CD4-positive, alpha-beta T cell (primary cell): ENCODE measurements at regions not wholly inside any gene's neighbourhood (a gene's known extent, or its start where the extent isn't known, plus 50 kb on each side); places are given as distances from the start of the nearest gene placed in this dataset.
A peak's percentile ranks its signal among the peaks of the same experiment; 100 is the strongest.

ENCODE experiments used
- ATAC-seq: fragments of 200-7000 bp; cut with Tn5 transposase; one replicate; pipeline ENCODE4 v1.10.0; 2022; ENCODE audit warnings: mild to moderate bottlenecking; ENCODE audit not compliant: poor library complexity
- CTCF ChIA-PET: fragments of 350-600 bp; sonication (Branson Sonifier 250); formaldehyde crosslinking; loops from one replicate; lab custom pipeline; 2021; ENCODE audit warnings: antibody characterized with exemption, inconsistent platforms; lab: Charles Lee
- POLR2A ChIA-PET: fragments of 350-600 bp; sonication (Branson Sonifier 250); formaldehyde crosslinking; loops from one replicate; lab custom pipeline; 2021; ENCODE audit warnings: antibody characterized with exemption, inconsistent platforms; lab: Charles Lee
- DNase-seq, 14 experiments: peaks; one replicate each; pipeline ENCODE4 v3.0.0-alpha.2; 2013 to 2020; ENCODE audit warnings: mixed read lengths in 2 of 14
- H3K27ac ChIP-seq, 2 donors: one replicate each; pipeline versions ENCODE4 v1.5.1 to v1.7.0; 2013; ENCODE audit warnings: low read length in 2 of 2, low read depth in 1 of 2, mild to moderate bottlenecking in 1 of 2
- H3K27me3 ChIP-seq, 2 experiments: 1 replicate in 1 of 2; 2 replicates in 1 of 2; pipeline versions ENCODE4 v1.6.1 to v1.7.0; 2013; ENCODE audit warnings: low read length in 2 of 2, control low read depth in 1 of 2, mild to moderate bottlenecking in 1 of 2, moderate library complexity in 1 of 2; ENCODE audit not compliant: insufficient read depth in 2 of 2, control insufficient read depth in 1 of 2
- H3K36me3 ChIP-seq: one replicate; pipeline ENCODE4 v1.6.1; 2013; ENCODE audit warnings: low read length, control low read depth; ENCODE audit not compliant: insufficient read depth
- H3K4me1 ChIP-seq: one replicate; pipeline ENCODE4 v1.6.1; 2013; ENCODE audit warnings: low read length, control low read depth; ENCODE audit not compliant: insufficient read depth
- H3K4me3 ChIP-seq: one replicate; pipeline ENCODE4 v1.5.1; 2013; ENCODE audit warnings: mild to moderate bottlenecking, low read length, moderate library complexity
- H3K9me3 ChIP-seq, 2 experiments: 1 replicate in 1 of 2; 2 replicates in 1 of 2; pipeline versions ENCODE4 v1.6.1 to v1.7.0; 2013; ENCODE audit warnings: low read length in 2 of 2, mild to moderate bottlenecking in 2 of 2, control low read depth in 1 of 2, moderate library complexity in 1 of 2; ENCODE audit not compliant: control insufficient read depth in 1 of 2, insufficient read depth in 1 of 2
- H3K27ac Mint-ChIP-seq: one replicate; pipeline ENCODE4 v1.8.0; 2020; ENCODE audit warnings: mixed read lengths
- H3K27me3 Mint-ChIP-seq: one replicate; pipeline ENCODE4 v1.8.0; 2021; ENCODE audit warnings: mixed read lengths
- H3K36me3 Mint-ChIP-seq: one replicate; pipeline ENCODE4 v1.8.0; 2021; ENCODE audit warnings: low read depth, mixed read lengths
- H3K4me1 Mint-ChIP-seq: one replicate; pipeline ENCODE4 v1.8.0; 2021; ENCODE audit warnings: low read depth, mixed read lengths
- H3K4me3 Mint-ChIP-seq: one replicate; pipeline ENCODE4 v1.8.0; 2020; ENCODE audit warnings: mild to moderate bottlenecking, mixed read lengths
- H3K9me3 Mint-ChIP-seq: one replicate; pipeline ENCODE4 v1.8.0; 2020; ENCODE audit warnings: mixed read lengths
- CTCF ChIP-seq: fragments of 200-600 bp; IDR thresholded peaks from one replicate; pipeline ENCODE4 v1.8.0; 2022; ENCODE audit warnings: antibody characterized with exemption, mild to moderate bottlenecking
- intact Hi-C, 2 experiments: fragments of 100-400 bp; cut with DNase I in 1 of 2; cut with micrococcal nuclease in 1 of 2; formaldehyde crosslinking; loops; one replicate each; pipeline versions ENCODE4 v1.15.1 to v1.9.0; 2023 to 2025; cut with DNase I, micrococcal nuclease

DNA sequence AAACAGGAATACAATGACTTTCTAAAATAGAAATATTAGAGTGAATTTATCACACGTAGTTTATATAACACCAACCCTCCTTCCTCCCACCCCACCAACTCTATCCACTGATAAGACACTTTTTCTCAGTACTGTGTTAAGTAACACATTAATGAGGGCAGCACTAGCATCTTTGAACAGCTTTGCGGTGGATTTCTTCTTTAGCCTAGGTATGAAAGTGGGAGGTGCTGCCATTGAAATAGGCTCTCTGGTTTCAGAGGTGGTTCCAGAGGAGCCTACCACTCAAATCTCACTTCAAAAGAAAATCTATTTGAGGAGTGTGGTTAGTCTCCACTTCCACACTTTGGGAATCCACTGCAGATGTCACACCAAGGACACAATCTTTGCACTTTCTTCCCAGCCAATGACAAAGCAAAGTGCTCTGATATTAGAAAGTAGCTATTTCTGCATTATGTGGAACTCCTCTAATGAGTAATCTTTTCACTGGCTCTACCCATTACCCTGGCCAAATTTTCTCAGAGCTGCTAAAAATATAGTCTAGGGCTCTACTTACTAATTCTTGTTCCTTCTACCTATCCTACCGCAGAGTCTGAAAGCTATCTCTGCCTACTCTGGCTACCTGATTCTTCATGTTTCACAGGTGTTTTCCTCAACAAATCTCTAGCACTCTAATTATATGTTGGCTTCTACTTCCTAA, 1667.8 kb downstream of the MRPL39 start:
- Mint-ChIP-seq H3K27me3 (no peaks in the 10 kb centered on the region), H3K4me3 (no peak overlapping the region), H3K27ac (no peak overlapping the region), H3K4me1 (no peaks in the 10 kb centered on the region), H3K9me3 (no peaks in the 10 kb centered on the region), H3K36me3 (no peaks in the 10 kb centered on the region)
- no peaks in the 10 kb centered on the region for H3K27me3 ChIP-seq
- POLR2A ChIA-PET, result no interaction called here
- no peak for DNase-seq
- H3K27ac ChIP-seq, result no peak overlapping the region
- ATAC-seq, result no peak
- no peak overlapping the region for H3K4me3 ChIP-seq
- peaks cover 0 to 3% of the 10 kb centered on the region in 2 experiments for H3K9me3 ChIP-seq
- intact Hi-C loops, result no loop called here
- H3K4me1 ChIP-seq, result no peaks in the 10 kb centered on the region
- no peak for TF ChIP-seq CTCF
- H3K36me3 ChIP-seq, result no peaks in the 10 kb centered on the region
- CTCF ChIA-PET, result no interaction called here

DNA sequence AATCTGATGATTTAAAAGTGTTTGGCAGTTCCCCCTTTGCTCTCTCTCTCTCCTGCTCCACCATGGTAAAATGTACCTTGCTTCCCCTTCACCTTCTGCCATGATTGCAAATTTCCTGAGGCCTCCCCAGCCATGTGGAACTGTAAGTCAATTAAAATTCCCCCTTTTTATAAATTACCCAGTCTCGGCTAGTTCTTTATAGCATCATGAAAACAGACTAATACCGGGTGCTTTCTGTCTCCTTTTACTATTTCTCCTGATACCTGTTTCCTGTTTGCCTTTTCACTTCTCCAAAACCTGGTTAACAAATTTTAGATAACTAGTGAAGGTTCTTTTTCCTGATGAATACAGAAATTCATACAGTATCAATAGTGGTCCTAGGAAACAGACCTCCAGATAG, 1670.3 kb downstream of the MRPL39 start:
- DNase-seq (no peak), ATAC-seq (no peak)
- ChIA-PET POLR2A (no interaction called here), CTCF (no interaction called here)
- Histone ChIP-seq H3K27ac (no peak overlapping the region), H3K4me3 (no peak overlapping the region), H3K27me3 (no peaks in the 10 kb centered on the region), H3K36me3 (no peaks in the 10 kb centered on the region), H3K9me3 (peaks cover 0 to 3% of the 10 kb centered on the region in 2 experiments), H3K4me1 (no peaks in the 10 kb centered on the region)
- Mint-ChIP-seq H3K4me1 (no peaks in the 10 kb centered on the region), H3K27ac (no peak overlapping the region), H3K27me3 (no peaks in the 10 kb centered on the region), H3K9me3 (no peaks in the 10 kb centered on the region), H3K4me3 (no peak overlapping the region), H3K36me3 (no peaks in the 10 kb centered on the region)
- intact Hi-C loops, result no loop called here
- TF ChIP-seq CTCF, result no peak

DNA sequence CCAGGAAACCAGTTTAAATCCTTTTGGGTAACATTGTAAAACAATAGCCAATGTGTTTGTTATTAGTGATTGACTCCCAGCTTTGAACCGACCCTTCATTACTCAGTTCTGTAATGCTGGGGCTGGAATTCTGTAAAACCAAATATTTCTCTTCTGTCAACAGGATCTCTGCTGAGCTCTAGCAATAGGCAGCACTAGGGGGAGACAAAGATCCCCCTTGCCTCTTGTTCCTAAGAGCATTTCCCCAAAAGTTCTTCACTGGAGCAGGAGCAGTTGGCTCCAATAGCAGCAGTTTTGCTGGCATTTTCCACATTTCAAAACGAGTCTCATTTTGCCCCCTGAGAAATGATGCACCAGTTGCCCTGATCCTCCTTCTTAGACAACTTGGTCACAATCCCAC, 1671.1 kb downstream of the MRPL39 start:
- H3K4me3 ChIP-seq, result no peak overlapping the region
- ATAC-seq (no peak), DNase-seq (peak in 2 of 14 experiments; percentile 9 to 13)
- no peaks in the 10 kb centered on the region for H3K27me3 Mint-ChIP-seq
- H3K27ac ChIP-seq, result no peak overlapping the region
- H3K36me3 Mint-ChIP-seq, result no peaks in the 10 kb centered on the region
- CTCF ChIA-PET, result no interaction called here
- no peaks in the 10 kb centered on the region for H3K4me1 Mint-ChIP-seq
- no peaks in the 10 kb centered on the region for H3K9me3 Mint-ChIP-seq
- no peak overlapping the region for H3K4me3 Mint-ChIP-seq
- POLR2A ChIA-PET, result interaction anchor here (1.5 kb wide), 1 partner anchor 21 kb away, joined by 3 read pairs; no protein-coding TSS in a partner anchor
- no peak for TF ChIP-seq CTCF
- peaks cover 0 to 3% of the 10 kb centered on the region in 2 experiments for H3K9me3 ChIP-seq
- no peaks in the 10 kb centered on the region for H3K4me1 ChIP-seq
- H3K27me3 ChIP-seq, result no peaks in the 10 kb centered on the region
- no peak overlapping the region for H3K27ac Mint-ChIP-seq
- intact Hi-C loops, result no loop called here
- no peaks in the 10 kb centered on the region for H3K36me3 ChIP-seq
